Spleen (tissue), 11 donors: ENCODE measurements at regions not wholly inside any gene's neighbourhood (a gene's known extent, or its start where the extent isn't known, plus 50 kb on each side); places are given as distances from the start of the nearest gene placed in this dataset.

Source experiments
- DNase-seq: peaks from one replicate; pipeline ENCODE4 v3.0.0-alpha.2; 2020
- H3K27ac ChIP-seq, 8 donors: fragments of 200-600 bp; sonication (generic) in 7 of 8; 1 replicate in 4 of 8; 2 replicates in 4 of 8; pipeline versions ENCODE4 v1.5.0 to v1.8.0; 2016 to 2021; ENCODE audit warnings: inconsistent platforms in 4 of 8, mild to moderate bottlenecking in 4 of 8, moderate library complexity in 1 of 8
- H3K27me3 ChIP-seq, 7 donors: fragments of 200-600 bp; sonication (generic) in 6 of 7; replicated peaks in 1 of 7; 1 replicate in 4 of 7; 2 replicates in 3 of 7; pipeline versions ENCODE4 v1.5.0 to v1.8.0; 2016 to 2021; ENCODE audit warnings: inconsistent platforms in 3 of 7, mild to moderate bottlenecking in 1 of 7
- H3K36me3 ChIP-seq, 6 donors: fragments of 200-600 bp; sonication (generic) in 5 of 6; 1 replicate in 4 of 6; 2 replicates in 2 of 6; pipeline versions ENCODE4 v1.5.0 to v1.8.0; 2016 to 2021; ENCODE audit warnings: inconsistent platforms in 2 of 6
- H3K4me1 ChIP-seq, 6 donors: fragments of 200-600 bp; sonication (generic) in 5 of 6; 1 replicate in 3 of 6; 2 replicates in 3 of 6; pipeline versions ENCODE4 v1.5.0 to v1.8.0; 2016 to 2021; ENCODE audit warnings: inconsistent platforms in 3 of 6
- H3K4me3 ChIP-seq, 8 donors: fragments of 200-600 bp; sonication (generic) in 7 of 8; 1 replicate in 4 of 8; 2 replicates in 4 of 8; pipeline versions ENCODE4 v1.5.0 to v1.8.0; 2016 to 2021; ENCODE audit warnings: inconsistent platforms in 4 of 8, mild to moderate bottlenecking in 4 of 8, moderate library complexity in 2 of 8
- H3K9me3 ChIP-seq, 8 donors: fragments of 200-600 bp; sonication (generic) in 7 of 8; 1 replicate in 4 of 8; 2 replicates in 4 of 8; pipeline versions ENCODE4 v1.5.0 to v1.8.0; 2016 to 2021; ENCODE audit warnings: inconsistent platforms in 4 of 8
- POLR2A ChIP-seq, 3 donors: fragments of 450-650 bp; IDR thresholded peaks; one replicate each; pipeline ENCODE4 v1.5.1; 2017; ENCODE audit warnings: antibody characterized with exemption in 3 of 3, mild to moderate bottlenecking in 1 of 3
- POLR2AphosphoS5 ChIP-seq, 3 donors: sonication (generic); formaldehyde crosslinking; IDR thresholded peaks; one replicate each; pipeline ENCODE4 v1.5.1; 2017; ENCODE audit warnings: antibody characterized with exemption in 3 of 3
- WGBS, 5 donors: extraction: QIAGEN DNeasy Blood & Tissue Kit in 3 of 5; methylation state at CpG; one replicate each; pipeline versions ENCODE4 v1.1.5 to v1.1.7; 2013 to 2018; 5-methylcytosine and 5-hydroxymethylcytosine counted together
- intact Hi-C: fragments of 100-400 bp; cut with DNase I; formaldehyde crosslinking; loops from one replicate; pipeline ENCODE4 v1.15.0; 2023; ENCODE audit warnings: low total_unique reads
- TF ChIP-seq, protein P1 (sequence below), 11 experiments: fragments of 200-600 bp in 7 of 11; fragments of 450-650 bp in 4 of 11; sonication (generic) in 4 of 11; IDR thresholded peaks in 8 of 11; conservative IDR thresholded peaks in 3 of 11; 1 replicate in 7 of 11; 2 replicates in 4 of 11; pipeline versions ENCODE4 v1.4.0 to v1.8.0; 2016 to 2021; ENCODE audit warnings: antibody characterized with exemption in 11 of 11, inconsistent platforms in 4 of 11, mild to moderate bottlenecking in 1 of 11
- donor health status: healthy with polysubstance abuse.
- donor health status: DM: no; HTN: no; CAD: no; lungs with moderate emphysema.
- donor health status: DM: no; HTN: no; CAD: no.
- donor health status: Bipolar disorder and iron deficiency.
- donor health status: healthy.
- donor health status: DM: no; HTN: no; CAD: no.
- donor health status: DM: yes; HTN: yes; CAD: no.

DNA sequence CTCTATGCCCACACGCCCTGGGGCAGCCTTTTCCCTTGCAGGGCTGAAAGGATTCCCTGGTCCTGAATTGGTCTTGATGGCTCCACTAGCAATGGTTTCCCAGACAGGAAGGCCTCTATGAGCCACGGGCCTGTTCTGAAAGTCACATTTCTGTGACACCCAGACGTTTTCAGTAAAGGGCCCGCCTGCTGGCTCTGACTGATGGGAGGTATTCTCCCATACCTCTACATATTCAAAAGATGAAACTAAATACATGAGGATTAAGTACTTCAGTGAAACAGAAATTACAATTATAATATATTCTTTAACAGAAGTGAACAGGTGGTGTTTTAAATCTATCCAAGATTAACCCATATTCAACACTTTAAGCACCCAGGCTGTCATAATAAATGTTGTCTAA is 629.8 kb downstream of the CDH26 start:
- Histone ChIP-seq H3K36me3 (no peaks in the 10 kb centered on the region), H3K4me1 (no peaks in the 10 kb centered on the region), H3K4me3 (no peak overlapping the region), H3K27me3 (no peaks in the 10 kb centered on the region), H3K27ac (no peak overlapping the region), H3K9me3 (no peaks in the 10 kb centered on the region)
- no peak for DNase-seq
- WGBS, 5 donors, result 75 to 85% (median 82%) methylated on average over 4 of the region's 4 CpGs
- TF ChIP-seq, protein P1, sequence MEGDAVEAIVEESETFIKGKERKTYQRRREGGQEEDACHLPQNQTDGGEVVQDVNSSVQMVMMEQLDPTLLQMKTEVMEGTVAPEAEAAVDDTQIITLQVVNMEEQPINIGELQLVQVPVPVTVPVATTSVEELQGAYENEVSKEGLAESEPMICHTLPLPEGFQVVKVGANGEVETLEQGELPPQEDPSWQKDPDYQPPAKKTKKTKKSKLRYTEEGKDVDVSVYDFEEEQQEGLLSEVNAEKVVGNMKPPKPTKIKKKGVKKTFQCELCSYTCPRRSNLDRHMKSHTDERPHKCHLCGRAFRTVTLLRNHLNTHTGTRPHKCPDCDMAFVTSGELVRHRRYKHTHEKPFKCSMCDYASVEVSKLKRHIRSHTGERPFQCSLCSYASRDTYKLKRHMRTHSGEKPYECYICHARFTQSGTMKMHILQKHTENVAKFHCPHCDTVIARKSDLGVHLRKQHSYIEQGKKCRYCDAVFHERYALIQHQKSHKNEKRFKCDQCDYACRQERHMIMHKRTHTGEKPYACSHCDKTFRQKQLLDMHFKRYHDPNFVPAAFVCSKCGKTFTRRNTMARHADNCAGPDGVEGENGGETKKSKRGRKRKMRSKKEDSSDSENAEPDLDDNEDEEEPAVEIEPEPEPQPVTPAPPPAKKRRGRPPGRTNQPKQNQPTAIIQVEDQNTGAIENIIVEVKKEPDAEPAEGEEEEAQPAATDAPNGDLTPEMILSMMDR (IDR thresholded peaks at IDR 0.05 in 8 of 11, conservative IDR thresholded peaks at IDR 0.05 in 3 of 11), result no peak
- no peak for TF ChIP-seq POLR2AphosphoS5 (IDR thresholded peaks at IDR 0.05)
- TF ChIP-seq POLR2A (IDR thresholded peaks at IDR 0.05), result no peak
- intact Hi-C loops, result no loop called here

DNA sequence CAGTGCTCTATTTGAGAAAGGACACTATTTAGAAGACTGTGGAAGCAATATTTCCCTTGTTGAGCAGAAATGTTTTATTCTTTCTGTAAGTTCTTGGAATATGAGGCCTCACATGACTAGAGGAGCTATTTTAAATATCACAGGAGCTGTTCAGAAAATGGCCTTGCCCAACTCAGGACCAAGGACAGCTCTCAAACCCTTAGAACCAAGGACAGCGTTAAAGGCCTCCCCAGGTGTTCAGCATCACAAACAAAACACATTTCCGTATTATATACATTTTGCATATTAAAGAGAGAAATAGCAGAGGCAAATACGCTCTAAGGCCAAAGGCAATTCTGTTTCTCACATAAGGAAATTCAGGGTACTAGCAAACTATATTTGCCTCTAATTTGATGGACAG is 631.4 kb downstream of the CDH26 start:
- H3K27ac ChIP-seq, result no peak overlapping the region
- no peaks in the 10 kb centered on the region for H3K4me1 ChIP-seq
- intact Hi-C loops, result no loop called here
- H3K9me3 ChIP-seq, result no peaks in the 10 kb centered on the region
- H3K36me3 ChIP-seq, result no peaks in the 10 kb centered on the region
- no peak for DNase-seq
- 17 to 42% (median 22%) methylated on average over 3 of the region's 3 CpGs for WGBS, 5 donors
- H3K27me3 ChIP-seq, result no peaks in the 10 kb centered on the region
- no peak overlapping the region for H3K4me3 ChIP-seq
- TF ChIP-seq POLR2AphosphoS5 (IDR thresholded peaks at IDR 0.05), result no peak
- TF ChIP-seq, protein P1 (IDR thresholded peaks at IDR 0.05 in 8 of 11, conservative IDR thresholded peaks at IDR 0.05 in 3 of 11), result no peak
- TF ChIP-seq POLR2A (IDR thresholded peaks at IDR 0.05), result no peak

DNA sequence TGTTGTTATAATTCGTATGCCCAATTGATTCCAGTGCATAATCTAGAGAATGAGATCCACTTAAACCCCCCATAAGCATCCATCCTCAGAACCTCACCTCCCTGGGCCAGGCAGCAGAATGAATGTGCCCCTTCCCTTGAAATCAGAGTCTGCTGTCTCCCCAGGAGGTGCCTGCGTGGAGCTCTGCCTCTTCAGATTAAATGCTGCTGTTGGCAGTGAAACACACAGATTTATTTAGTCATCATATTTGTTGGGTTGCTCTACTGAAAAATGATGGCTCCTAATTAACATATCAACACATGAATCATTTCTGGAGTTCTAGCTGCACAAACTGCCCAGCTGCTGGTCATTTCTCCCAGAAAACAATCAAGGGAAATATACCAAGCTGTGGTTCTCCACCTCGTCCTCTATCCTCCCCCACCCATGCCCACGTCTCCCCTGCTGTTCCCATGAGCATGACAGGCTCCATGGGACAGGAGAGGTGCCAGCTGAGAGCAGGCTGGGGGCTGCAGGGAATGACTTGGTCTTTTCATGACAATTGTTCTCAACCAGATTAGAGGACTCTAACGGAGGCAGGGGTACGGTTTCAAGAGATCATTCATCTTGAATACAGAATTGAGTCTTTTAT is 633.1 kb downstream of the CDH26 start:
- Histone ChIP-seq H3K27me3 (no peaks in the 10 kb centered on the region), H3K36me3 (no peaks in the 10 kb centered on the region), H3K4me3 (no peak overlapping the region), H3K9me3 (no peaks in the 10 kb centered on the region), H3K4me1 (no peaks in the 10 kb centered on the region), H3K27ac (no peak overlapping the region)
- WGBS, 5 donors, result 66 to 80% (median 70%) methylated on average over 6 of the region's 6 CpGs
- no peak for TF ChIP-seq POLR2AphosphoS5 (IDR thresholded peaks at IDR 0.05)
- TF ChIP-seq, protein P1 (IDR thresholded peaks at IDR 0.05 in 8 of 11, conservative IDR thresholded peaks at IDR 0.05 in 3 of 11), result no peak
- TF ChIP-seq POLR2A (IDR thresholded peaks at IDR 0.05), result no peak
- DNase-seq, result no peak
- intact Hi-C loops, result no loop called here

- Histone ChIP-seq H3K36me3 (no peaks in the 10 kb centered on the region), H3K4me1 (no peaks in the 10 kb centered on the region), H3K27ac (no peak overlapping the region), H3K27me3 (no peaks in the 10 kb centered on the region), H3K4me3 (no peak overlapping the region), H3K9me3 (peaks cover 0 to 10% (median 0%) of the 10 kb centered on the region in 8 donors)
- TF ChIP-seq POLR2A (IDR thresholded peaks at IDR 0.05) (no peak), POLR2AphosphoS5 (IDR thresholded peaks at IDR 0.05) (no peak)
- TF ChIP-seq, protein P1 (IDR thresholded peaks at IDR 0.05 in 8 of 11, conservative IDR thresholded peaks at IDR 0.05 in 3 of 11), result no peak
- WGBS, 5 donors, result 87 to 94% (median 90%) methylated on average over 14 of the region's 14 CpGs
- intact Hi-C loops, result no loop called here
- DNase-seq, result no peak
Observed at GRCh38 chr20:60598528-60598927, 640.3 kb downstream of the CDH26 start.
